H1 (cell line): ENCODE measurements at regions not wholly inside any gene's neighbourhood (a gene's known extent, or its start where the extent isn't known, plus 50 kb on each side); places are given as distances from the start of the nearest gene placed in this dataset.

Experiments
- BACH1 ChIP-seq: IDR thresholded peaks from 2 replicates; pipeline ENCODE4 v1.6.1; 2012; ENCODE audit warnings: low read length, improper control_type of control experiment
- CBX8 ChIP-seq: fragments of 300-800, 300-1000 bp; sonication (generic); IDR thresholded peaks from 2 replicates; pipeline ENCODE4 v1.7.1; 2016; ENCODE audit warnings: low read depth, low read length, borderline replicate concordance
- CEBPB ChIP-seq: IDR thresholded peaks from 2 replicates; pipeline ENCODE4 v1.6.1; 2012; ENCODE audit warnings: low read depth, low read length
- CHD7 ChIP-seq: fragments of 300-600 bp; sonication (generic); IDR thresholded peaks from 2 replicates; pipeline ENCODE4 v1.7.1; 2012; ENCODE audit warnings: low read length, moderate library complexity, mild to moderate bottlenecking, inconsistent platforms; ENCODE audit not compliant: insufficient replicate concordance
- EZH2 ChIP-seq: fragments of 200-600 bp; sonication (generic); IDR thresholded peaks from 2 replicates; pipeline ENCODE4 v1.7.1; 2012; ENCODE audit warnings: low read depth, mild to moderate bottlenecking, moderate library complexity, low read length, inconsistent platforms; ENCODE audit not compliant: severe bottlenecking
- JUN ChIP-seq: IDR thresholded peaks from 2 replicates; pipeline ENCODE4 v1.6.1; 2011; ENCODE audit warnings: low read depth, mild to moderate bottlenecking, improper control_type of control experiment, low read length
- KDM5A ChIP-seq: fragments of 200-600 bp; IDR thresholded peaks from 2 replicates; pipeline ENCODE4 v1.7.1; 2012; ENCODE audit warnings: mild to moderate bottlenecking, low read length, inconsistent platforms, mixed read lengths
- NRF1 ChIP-seq: IDR thresholded peaks from 2 replicates; pipeline ENCODE4 v1.6.1; 2011; ENCODE audit warnings: mild to moderate bottlenecking, low read depth, low read length, improper control_type of control experiment
- POLR2AphosphoS5 ChIP-seq: IDR thresholded peaks from 2 replicates; pipeline ENCODE4 v1.6.1; 2011; ENCODE audit warnings: low read depth, low read length
- SIRT6 ChIP-seq: IDR thresholded peaks from one replicate; pipeline ENCODE4 v1.7.1; 2012; ENCODE audit warnings: low read length, inconsistent platforms

- TF ChIP-seq CHD7 (no peak), JUN (no peak), SIRT6 (no peak), EZH2 (no peak), NRF1 (no peak), BACH1 (no peak), CEBPB (no peak), CBX8 (no peak), KDM5A (no peak), POLR2AphosphoS5 (no peak)
Observed at GRCh38 chr1:191366686-191367085, 791.6 kb upstream of the RGS18 start (continued).
